ENCODE measurements at regions not wholly inside any gene's neighbourhood (a gene's known extent, or its start where the extent isn't known, plus 50 kb on each side); places are given as distances from the start of the nearest gene placed in this dataset.
A peak's percentile ranks its signal among the peaks of the same experiment; 100 is the strongest.

GRCh38 chr4:121277194-121278105 is 103.4 kb downstream of the QRFPR start:
- DNase-seq (ENCODE audit: low spot score) (no peak), ATAC-seq (peak; percentile 79)

- DNase-seq (ENCODE audit: low spot score) (no peak), ATAC-seq (no peak)
Observed at GRCh38 chr4:121273191-121273590, 107.6 kb downstream of the QRFPR start.

- ATAC-seq: no peak
Observed at GRCh38 chr4:121272526-121272925, 108.3 kb downstream of the QRFPR start.

GRCh38 chr4:121270389-121270788 is 106.3 kb upstream of the TNIP3 start:
- ATAC-seq (no peak), DNase-seq (ENCODE audit: low spot score) (no peak)

More at GRCh38 chr4:121272526-121272925, 108.3 kb downstream of the QRFPR start:
- no peak for DNase-seq (ENCODE audit: low spot score)

GRCh38 chr4:121269001-121269400 is 104.9 kb upstream of the TNIP3 start:
- no peak for ATAC-seq
- DNase-seq (ENCODE audit: low spot score): no peak

- ATAC-seq: no peak
Observed at GRCh38 chr4:121266982-121267381, 102.9 kb upstream of the TNIP3 start.

GRCh38 chr4:121256887-121257466 is 92.9 kb upstream of the TNIP3 start:
- no peak for ATAC-seq
- no peak for DNase-seq (ENCODE audit: low spot score)

More at GRCh38 chr4:121266982-121267381, 102.9 kb upstream of the TNIP3 start:
- no peak for DNase-seq (ENCODE audit: low spot score)

GRCh38 chr4:121255986-121256750 is 92.0 kb upstream of the TNIP3 start:
- DNase-seq (ENCODE audit: low spot score) (no peak), ATAC-seq (no peak)

GRCh38 chr4:121253961-121254360 is 89.8 kb upstream of the TNIP3 start:
- ATAC-seq (peak; percentile 55), DNase-seq (ENCODE audit: low spot score) (no peak)

- peak; percentile 99 for ATAC-seq
Observed at GRCh38 chr4:121252224-121252806, 88.2 kb upstream of the TNIP3 start.

GRCh38 chr4:121248747-121249146 is 84.6 kb upstream of the TNIP3 start:
- DNase-seq (ENCODE audit: low spot score) (no peak), ATAC-seq (no peak)

More at GRCh38 chr4:121252224-121252806, 88.2 kb upstream of the TNIP3 start:
- DNase-seq (ENCODE audit: low spot score): peak; percentile 62

- ATAC-seq (peak; percentile 52), DNase-seq (ENCODE audit: low spot score) (no peak)
Observed at GRCh38 chr4:121246698-121247097, 82.6 kb upstream of the TNIP3 start.

- no peak for ATAC-seq
- no peak for DNase-seq (ENCODE audit: low spot score)
Observed at GRCh38 chr4:121243485-121243884, 79.4 kb upstream of the TNIP3 start.

- no peak for DNase-seq (ENCODE audit: low spot score)
- ATAC-seq: no peak
Observed at GRCh38 chr4:121242188-121242750, 78.1 kb upstream of the TNIP3 start.

- ATAC-seq (no peak), DNase-seq (ENCODE audit: low spot score) (no peak)
Observed at GRCh38 chr4:121239951-121240350, 75.8 kb upstream of the TNIP3 start.

- DNase-seq (ENCODE audit: low spot score) (no peak), ATAC-seq (no peak)
Observed at GRCh38 chr4:121238461-121238860, 74.3 kb upstream of the TNIP3 start.

- no peak for ATAC-seq
- DNase-seq (ENCODE audit: low spot score): no peak
Observed at GRCh38 chr4:121237069-121237399, 72.9 kb upstream of the TNIP3 start.

GRCh38 chr4:121236353-121237068 is 72.4 kb upstream of the TNIP3 start:
- ATAC-seq: no peak
- no peak for DNase-seq (ENCODE audit: low spot score)

GRCh38 chr4:121233982-121234381 is 69.9 kb upstream of the TNIP3 start:
- no peak for ATAC-seq
- no peak for DNase-seq (ENCODE audit: low spot score)

GRCh38 chr4:121229993-121230392 is 65.9 kb upstream of the TNIP3 start:
- DNase-seq (ENCODE audit: low spot score): no peak
- ATAC-seq: no peak

Data from left lobe of liver (tissue), 2 donors.